Activated effector memory CD4-positive, alpha-beta T cell treated with anti-CD3 and anti-CD28 coated beads, Interleukin-2, amount 50 U/mL, for 16 hours (primary cell): ENCODE measurements at regions not wholly inside any gene's neighbourhood (a gene's known extent, or its start where the extent isn't known, plus 50 kb on each side); places are given as distances from the start of the nearest gene placed in this dataset.
"Not testable (repeated sequence)": the region's sequence is repeated elsewhere in the genome, so short reads cannot be mapped to it uniquely, and the experiment has no call there.

ENCODE experiments used
- DNase-seq: peaks from one replicate; pipeline ENCODE4 v3.0.0-alpha.2; 2020

DNA sequence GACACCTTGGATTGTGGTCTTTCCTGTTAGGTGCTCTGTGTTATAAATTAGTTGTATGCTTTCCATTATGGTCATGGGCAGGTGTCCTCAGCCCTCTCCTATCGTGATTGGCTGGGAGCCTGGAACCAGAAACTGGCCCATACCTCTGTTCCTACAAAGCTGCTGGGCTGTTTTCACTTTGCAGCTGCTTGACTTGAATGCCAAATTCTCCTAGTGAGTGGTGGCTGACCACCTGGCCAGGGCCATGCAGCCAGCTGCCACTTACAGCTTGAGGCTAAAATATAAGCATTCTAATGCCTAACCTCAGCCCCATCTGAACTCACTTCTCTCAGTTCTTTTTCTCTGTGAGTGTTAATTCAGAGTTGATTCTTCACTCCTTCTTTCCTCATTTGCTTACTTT, 239.3 kb upstream of the GBE1 start:
- DNase-seq, result no peak

- DNase-seq, result no peak
Observed at GRCh38 chr3:82000350-82000749, 238.9 kb upstream of the GBE1 start.

DNA sequence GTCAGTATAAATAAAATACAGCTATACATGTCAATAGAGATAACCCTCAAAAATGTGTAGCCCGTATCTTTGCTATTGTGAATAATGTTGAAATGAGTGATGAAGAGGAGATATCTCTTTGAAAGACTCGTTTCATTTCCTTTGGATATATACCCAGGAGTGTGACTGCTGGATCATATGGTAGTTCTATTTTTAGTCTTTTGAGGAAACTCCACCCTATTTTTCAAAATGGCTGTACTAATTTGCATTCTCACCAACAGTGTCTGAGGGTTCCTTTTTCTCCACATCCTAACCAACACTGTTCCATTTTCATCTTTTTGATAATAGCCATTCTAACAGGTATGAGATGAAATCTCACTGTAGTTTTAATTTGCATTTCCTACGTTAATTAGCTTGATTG, 237.5 kb upstream of the GBE1 start:
- DNase-seq, result no peak

DNA sequence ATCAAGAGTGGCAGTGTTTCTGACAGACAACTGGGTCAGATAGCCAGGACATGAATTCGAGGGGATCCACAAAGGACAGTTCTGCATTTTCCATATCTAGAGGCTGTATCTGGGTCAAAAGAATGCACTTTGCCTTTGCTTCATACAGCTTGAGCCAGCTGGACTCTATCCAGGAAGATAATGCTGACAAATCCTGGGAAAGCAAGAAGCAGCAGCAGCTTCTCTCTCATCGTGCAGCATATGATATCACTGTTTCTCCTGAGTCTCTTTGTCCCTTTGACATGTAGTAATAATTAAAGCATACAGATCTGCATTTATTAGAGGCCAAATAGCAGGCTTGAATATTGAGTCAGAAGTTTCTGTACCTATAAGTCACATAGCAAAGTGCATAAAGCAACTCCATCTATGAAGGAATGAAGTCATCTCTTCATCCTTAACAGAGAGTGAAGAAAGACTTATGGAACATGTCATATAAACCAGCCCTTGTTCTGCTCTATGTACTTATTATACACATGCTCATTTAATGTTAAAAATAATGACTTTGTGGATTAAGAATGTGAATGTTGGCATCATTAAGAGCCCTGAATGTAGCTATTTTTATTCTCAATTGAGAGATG, 236.8 kb upstream of the GBE1 start:
- DNase-seq, result no peak

GRCh38 chr3:81997390-81997789, 235.9 kb upstream of the GBE1 start:
- no peak for DNase-seq

GRCh38 chr3:81995329-81995728, 233.9 kb upstream of the GBE1 start:
- DNase-seq, result no peak

- DNase-seq, result no peak
Observed at GRCh38 chr3:81989758-81990157, 228.3 kb upstream of the GBE1 start.

GRCh38 chr3:81989274-81989673, 227.8 kb upstream of the GBE1 start:
- DNase-seq, result no peak

DNA sequence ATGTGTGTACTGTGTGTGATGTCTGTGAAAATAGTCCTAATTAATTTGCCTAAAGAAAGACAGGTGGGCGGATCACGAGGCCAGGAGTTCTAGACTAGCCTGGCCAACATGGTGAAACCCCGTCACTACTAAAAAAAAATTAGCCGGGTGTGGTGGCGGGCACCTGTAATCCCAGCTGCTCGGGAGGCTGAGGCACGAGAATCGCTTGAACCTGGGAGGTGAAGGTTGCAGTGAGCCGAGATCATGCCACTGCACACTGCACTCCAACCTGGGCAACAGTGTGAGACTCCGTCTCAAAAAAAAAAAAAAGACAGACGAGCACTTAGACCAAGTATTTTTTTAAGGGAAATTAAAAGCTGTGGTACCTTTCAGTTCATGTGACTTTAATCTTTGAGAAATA, 226.0 kb upstream of the GBE1 start:
- not testable (repeated sequence) for DNase-seq

DNA sequence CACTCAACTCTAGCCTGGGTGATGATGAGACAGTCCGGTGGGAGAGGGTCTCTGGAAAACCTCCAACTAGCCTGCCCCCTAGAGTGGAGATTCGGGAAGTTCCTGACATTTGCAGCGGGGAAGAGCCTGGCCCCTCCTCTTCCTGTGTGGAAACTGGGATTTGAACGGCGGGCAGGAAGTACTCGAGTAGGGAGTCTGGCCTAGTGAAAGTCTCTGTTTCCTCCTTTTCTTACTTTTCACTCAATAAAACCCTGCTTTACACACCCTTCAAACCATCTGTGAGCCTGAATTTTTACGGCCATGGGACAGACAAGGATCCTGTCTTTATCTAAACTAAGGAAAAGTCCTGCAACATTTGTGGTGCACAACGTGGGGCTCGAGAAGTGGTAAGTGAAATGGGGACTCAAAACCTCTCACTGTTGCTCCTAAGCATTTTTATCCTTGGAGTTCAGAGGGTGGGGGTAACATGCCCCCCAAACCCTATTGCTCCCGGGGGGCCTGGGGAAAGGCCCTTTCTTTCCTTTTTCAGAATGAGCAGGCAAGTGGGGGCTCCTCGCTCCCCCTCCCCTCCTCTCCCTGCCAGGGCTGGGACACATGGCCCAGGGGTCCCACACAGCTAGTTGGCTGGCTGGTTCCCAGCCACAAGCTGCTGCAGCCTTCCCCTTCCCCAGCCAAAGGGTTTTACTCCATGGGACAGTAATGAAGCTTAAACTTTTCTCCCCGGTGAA, 224.7 kb upstream of the GBE1 start:
- DNase-seq, result no peak

DNA sequence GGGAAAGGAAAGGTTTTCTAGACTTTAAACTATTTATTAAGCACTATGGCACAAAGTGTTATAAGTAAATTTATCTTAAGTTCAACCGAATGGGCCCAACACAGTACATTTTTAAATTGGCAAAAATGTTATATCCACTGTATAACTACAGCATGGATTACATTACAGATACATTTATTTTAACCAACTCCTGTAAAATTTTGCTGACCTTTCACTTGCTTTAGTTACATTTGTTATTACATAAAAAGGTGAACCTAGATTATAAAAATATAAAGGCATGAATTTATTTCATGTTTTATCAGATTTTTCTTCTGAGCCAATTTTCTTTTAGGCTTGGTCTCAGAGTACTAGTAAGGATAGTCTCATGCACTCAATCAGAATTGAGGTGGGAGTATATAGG, 221.9 kb upstream of the GBE1 start:
- DNase-seq, result no peak

- no peak for DNase-seq
Observed at GRCh38 chr3:81980596-81981494, 219.4 kb upstream of the GBE1 start.

GRCh38 chr3:81974751-81975150, 213.3 kb upstream of the GBE1 start:
- no peak for DNase-seq

- DNase-seq, result no peak
Observed at GRCh38 chr3:81968658-81969057, 207.2 kb upstream of the GBE1 start.

GRCh38 chr3:81967393-81967792, 205.9 kb upstream of the GBE1 start:
- DNase-seq, result no peak

DNA sequence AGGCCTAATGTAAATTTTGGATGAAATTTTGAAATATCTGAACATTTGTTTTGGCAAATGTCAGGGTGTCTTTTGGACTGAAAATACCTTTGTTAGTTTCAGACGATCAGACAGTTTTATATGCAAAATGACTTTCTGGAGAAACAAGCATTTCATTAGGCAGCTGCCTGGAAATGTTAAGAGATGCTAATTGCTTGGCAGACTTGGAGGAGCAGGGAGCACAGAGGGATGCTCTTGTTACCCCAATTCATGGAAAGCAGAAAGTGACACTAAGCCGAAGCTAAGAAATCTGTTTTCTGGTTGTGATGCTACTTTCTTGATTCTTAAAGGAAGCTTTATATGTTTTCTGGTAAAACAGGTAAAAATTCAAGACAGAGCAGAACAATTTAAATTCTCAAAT, 204.3 kb upstream of the GBE1 start:
- DNase-seq, result no peak

GRCh38 chr3:81962396-81962795, 201.0 kb upstream of the GBE1 start:
- no peak for DNase-seq

DNA sequence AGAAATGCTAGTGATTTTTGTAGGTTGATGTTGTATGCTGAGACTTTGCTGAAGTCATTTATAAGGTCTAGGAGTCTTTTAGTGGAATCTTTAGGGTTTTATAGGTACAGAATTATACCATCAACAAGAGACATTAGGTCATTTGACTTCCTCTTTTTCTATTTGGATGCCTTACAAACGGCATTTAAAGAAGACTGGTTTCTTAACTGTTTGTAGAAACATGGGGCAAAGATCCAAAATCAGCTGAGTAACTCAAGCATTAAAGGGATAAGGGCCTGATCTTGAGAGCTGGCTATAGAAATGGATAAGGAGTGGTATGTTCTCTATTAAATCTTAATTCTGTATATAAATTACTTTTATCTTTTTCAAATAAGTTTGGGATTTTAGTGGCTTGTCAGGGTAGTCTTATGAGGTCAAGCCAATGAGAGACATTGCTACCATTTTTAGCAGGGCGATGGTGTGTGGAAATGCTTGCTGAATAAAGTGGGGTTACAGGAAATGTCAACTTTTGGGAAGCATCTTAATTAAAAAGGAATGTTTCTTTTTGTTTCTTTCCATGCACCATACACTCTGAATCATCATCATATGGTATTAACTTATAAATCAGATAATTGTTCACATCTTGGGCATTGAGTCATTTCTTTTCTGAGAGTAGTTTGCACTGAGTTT, 197.7 kb upstream of the GBE1 start:
- no peak for DNase-seq

- DNase-seq, result no peak
Observed at GRCh38 chr3:81955878-81956277, 194.4 kb upstream of the GBE1 start.

- DNase-seq, result no peak
Observed at GRCh38 chr3:81953111-81953510, 191.7 kb upstream of the GBE1 start.

DNA sequence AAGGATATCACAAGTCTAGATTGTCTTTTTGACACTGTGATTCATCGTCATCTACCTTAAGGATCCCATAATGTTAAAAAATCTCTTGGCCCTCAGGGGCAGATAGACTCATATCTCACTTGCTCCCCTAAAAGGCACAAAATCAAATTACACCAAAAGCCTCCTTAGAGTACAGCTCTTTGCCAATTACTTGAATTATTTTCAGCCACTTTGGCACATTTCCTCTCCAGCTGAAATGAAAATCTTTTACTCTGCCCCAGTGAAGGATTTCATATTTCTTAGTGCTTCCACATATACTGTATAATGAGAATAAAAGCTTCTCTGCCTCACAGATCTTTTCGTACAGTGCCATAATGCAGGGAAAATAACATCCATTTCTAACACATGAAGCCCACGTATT, 190.7 kb upstream of the GBE1 start:
- no peak for DNase-seq

GRCh38 chr3:81951636-81952035, 190.2 kb upstream of the GBE1 start:
- DNase-seq, result no peak

DNA sequence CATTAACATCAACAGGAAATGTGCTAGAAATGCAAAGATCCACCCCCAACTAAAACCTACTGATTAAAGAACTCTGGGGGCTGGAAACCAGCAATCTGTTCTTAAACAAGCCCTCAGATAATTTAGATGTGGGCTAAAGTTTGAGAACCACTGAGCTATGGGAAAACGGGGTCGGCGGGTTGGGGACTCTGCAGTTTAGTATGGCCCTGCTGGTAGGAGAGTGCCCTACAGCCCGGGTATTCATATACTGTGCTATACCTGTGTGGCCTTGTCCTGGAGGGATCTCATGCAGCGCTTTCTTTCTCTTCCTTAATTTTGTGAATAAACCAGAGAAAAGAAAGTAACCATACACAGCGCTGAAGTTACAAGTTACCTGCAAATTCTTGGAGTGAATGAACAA, 189.7 kb upstream of the GBE1 start:
- DNase-seq, result no peak
